SK-N-SH (cell line): ENCODE measurements at regions not wholly inside any gene's neighbourhood (a gene's known extent, or its start where the extent isn't known, plus 50 kb on each side); places are given as distances from the start of the nearest gene placed in this dataset.

ENCODE experiments used
- CTCF ChIA-PET: fragments of 300-600, 350-600 bp; formaldehyde crosslinking; extraction: SDS; loops from one replicate; lab custom pipeline; 2021; lab: Yijun Ruan, JAX
- POLR2A ChIA-PET: fragments of 350-600 bp; sonication (Branson Sonifier 250); formaldehyde crosslinking; extraction: SDS; loops from one replicate; lab custom pipeline; 2020; ENCODE audit warnings: antibody characterized with exemption, inconsistent platforms; lab: Yijun Ruan, JAX
- DNase-seq: peaks from one replicate; pipeline ENCODE4 v3.0.0; 2012
- H2AFZ ChIP-seq: fragments of 200-600 bp; sonication (generic); 2 replicates; pipeline ENCODE4 v1.8.1; 2016; ENCODE audit warnings: antibody characterized with exemption, mild to moderate bottlenecking, low read depth
- H3F3A ChIP-seq: fragments of 200-600 bp; sonication (generic); replicated peaks from 2 replicates; pipeline ENCODE3; 2016; ENCODE audit warnings: antibody characterized with exemption, mild to moderate bottlenecking; ENCODE audit not compliant: insufficient read depth
- H3K27ac ChIP-seq, 2 experiments: fragments of 200-500 bp in 1 of 2; fragments of 200-600 bp in 1 of 2; sonication (Bioruptor generic) in 1 of 2; sonication (generic), shearing (Covaris generic) in 1 of 2; 2 replicates each; pipeline versions ENCODE4 v1.5.1 to v1.6.1; 2014 to 2016; ENCODE audit warnings: low read depth in 2 of 2, inconsistent platforms in 1 of 2, low read length in 1 of 2, mild to moderate bottlenecking in 1 of 2, mixed read lengths in 1 of 2
- H3K27me3 ChIP-seq: fragments of 200-600 bp; sonication (generic), shearing (Covaris generic); 2 replicates; pipeline ENCODE4 v1.6.1; 2016; ENCODE audit warnings: mixed run types; ENCODE audit not compliant: insufficient read depth
- H3K36me3 ChIP-seq, 2 experiments: fragments of 200-500 bp in 1 of 2; fragments of 200-600 bp in 1 of 2; sonication (Bioruptor generic) in 1 of 2; sonication (generic) in 1 of 2; replicated peaks in 1 of 2; 2 replicates each; pipeline versions ENCODE3 to v1.5.1; 2014 to 2016; ENCODE audit warnings: low read length in 1 of 2, mild to moderate bottlenecking in 1 of 2; ENCODE audit not compliant: insufficient read depth in 2 of 2, control insufficient read depth in 1 of 2
- H3K4me1 ChIP-seq, 2 experiments: fragments of 200-500 bp in 1 of 2; fragments of 200-600 bp in 1 of 2; sonication (Bioruptor generic) in 1 of 2; sonication (generic), shearing (Covaris generic) in 1 of 2; 2 replicates each; pipeline versions ENCODE4 v1.5.1 to v1.6.1; 2014 to 2016; ENCODE audit warnings: low read depth in 1 of 2, low read length in 1 of 2, mixed run types in 1 of 2; ENCODE audit not compliant: insufficient read depth in 2 of 2, control insufficient read depth in 1 of 2
- H3K4me2 ChIP-seq: fragments of 200-600 bp; sonication (generic), shearing (Covaris generic); 2 replicates; pipeline ENCODE4 v1.6.1; 2017; ENCODE audit warnings: mixed run types
- H3K4me3 ChIP-seq, 2 experiments: fragments of 200-500 bp in 1 of 2; fragments of 200-600 bp in 1 of 2; sonication (Bioruptor generic) in 1 of 2; sonication (generic), shearing (Covaris generic) in 1 of 2; 2 replicates each; pipeline versions ENCODE4 v1.5.1 to v1.8.1; 2014 to 2016; ENCODE audit warnings: low read depth in 2 of 2, inconsistent platforms in 1 of 2, low read length in 1 of 2, mild to moderate bottlenecking in 1 of 2, mixed read lengths in 1 of 2, moderate library complexity in 1 of 2
- H3K79me2 ChIP-seq: fragments of 200-600 bp; sonication (generic); 2 replicates; pipeline ENCODE4 v1.8.1; 2017; ENCODE audit warnings: mild to moderate bottlenecking; ENCODE audit not compliant: insufficient read depth
- H3K9ac ChIP-seq: fragments of 200-600 bp; sonication (generic); 2 replicates; pipeline ENCODE4 v1.6.1; 2017; ENCODE audit warnings: mixed run types
- H3K9me2 ChIP-seq: fragments of 200-600 bp; sonication (generic); 2 replicates; pipeline ENCODE4 v1.6.1; 2017; ENCODE audit warnings: mixed run types
- H3K9me3 ChIP-seq: fragments of 200-600 bp; sonication (generic); 2 replicates; pipeline ENCODE4 v1.6.1; 2017; ENCODE audit warnings: mixed run types, mild to moderate bottlenecking, moderate library complexity
- H4K20me1 ChIP-seq: fragments of 200-600 bp; sonication (generic); 2 replicates; pipeline ENCODE4 v1.6.1; 2017; ENCODE audit warnings: mild to moderate bottlenecking, mixed run types; ENCODE audit not compliant: insufficient read depth
- EZH2phosphoT487 ChIP-seq: fragments of 200-600 bp; sonication (generic); IDR thresholded peaks from 2 replicates; pipeline ENCODE4 v1.6.1; 2017; ENCODE audit warnings: low read depth, mixed run types, mild to moderate bottlenecking, antibody characterized with exemption, moderate library complexity, borderline replicate concordance
- FOSL2 ChIP-seq: IDR thresholded peaks from 2 replicates; pipeline ENCODE4 v1.4.0; 2012; ENCODE audit warnings: low read depth, mild to moderate bottlenecking, moderate library complexity, borderline replicate concordance
- FOXM1 ChIP-seq: IDR thresholded peaks from 2 replicates; pipeline ENCODE4 v1.4.0; 2012; ENCODE audit warnings: low read depth, mild to moderate bottlenecking
- GABPA ChIP-seq: IDR thresholded peaks from 2 replicates; pipeline ENCODE4 v1.4.0; 2012; ENCODE audit warnings: low read depth, mild to moderate bottlenecking
- MAX ChIP-seq: IDR thresholded peaks from 2 replicates; pipeline ENCODE4 v1.4.0; 2012; ENCODE audit warnings: low read depth
- MEF2A ChIP-seq: IDR thresholded peaks from 2 replicates; pipeline ENCODE4 v1.4.0; 2012; ENCODE audit warnings: low read depth, borderline replicate concordance
- NFIC ChIP-seq: IDR thresholded peaks from 2 replicates; pipeline ENCODE4 v1.4.0; 2012; ENCODE audit warnings: borderline replicate concordance
- NRF1 ChIP-seq: IDR thresholded peaks from 2 replicates; pipeline ENCODE4 v1.6.1; 2012; ENCODE audit warnings: low read depth, mild to moderate bottlenecking, low read length
- POLR2AphosphoS5 ChIP-seq: IDR thresholded peaks from 2 replicates; pipeline ENCODE4 v1.6.1; 2012; ENCODE audit warnings: low read depth, low read length
- RAD21 ChIP-seq: IDR thresholded peaks from 2 replicates; pipeline ENCODE4 v1.6.1; 2012; ENCODE audit warnings: mild to moderate bottlenecking, low read length
- RCOR1 ChIP-seq: fragments of 150-350 bp; IDR thresholded peaks from 2 replicates; pipeline ENCODE4 v1.6.1; 2017; ENCODE audit warnings: antibody characterized with exemption, low read length
- REST ChIP-seq: IDR thresholded peaks from 2 replicates; pipeline ENCODE4 v1.6.1; 2012; ENCODE audit warnings: mild to moderate bottlenecking, low read depth, low read length, moderate library complexity
- RXRA ChIP-seq: IDR thresholded peaks from 2 replicates; pipeline ENCODE4 v1.4.0; 2012; ENCODE audit warnings: low read depth, mild to moderate bottlenecking, borderline replicate concordance
- SIN3A ChIP-seq: IDR thresholded peaks from 2 replicates; pipeline ENCODE4 v1.6.1; 2012; ENCODE audit warnings: low read depth, mild to moderate bottlenecking, low read length, moderate library complexity, borderline replicate concordance
- SMC3 ChIP-seq: IDR thresholded peaks from 2 replicates; pipeline ENCODE4 v1.6.1; 2012; ENCODE audit warnings: low read depth, low read length, improper control_type of control experiment
- TCF12 ChIP-seq: IDR thresholded peaks from 2 replicates; pipeline ENCODE4 v1.4.0; 2012
- YY1 ChIP-seq: IDR thresholded peaks from 2 replicates; pipeline ENCODE4 v1.4.0; 2012; ENCODE audit warnings: low read depth, mild to moderate bottlenecking
- WGBS: methylation state at CpG from one replicate; pipeline ENCODE4 v1.1.6; 2017; ENCODE audit warnings: low lambda C conversion rate; 5-methylcytosine and 5-hydroxymethylcytosine counted together
- TF ChIP-seq, protein P1 (sequence below): IDR thresholded peaks from 2 replicates; pipeline ENCODE4 v1.4.0; 2012; ENCODE audit warnings: low read depth, borderline replicate concordance
- TF ChIP-seq, protein P2 (sequence below): fragments of 150-350 bp; IDR thresholded peaks from 2 replicates; pipeline ENCODE4 v1.6.1; 2016; ENCODE audit warnings: mild to moderate bottlenecking, low read depth, low read length
- TF ChIP-seq, protein P3 (sequence below): IDR thresholded peaks from 2 replicates; pipeline ENCODE4; 2012

GRCh38 chr16:86970726-86971125 lies 346.5 kb downstream of the C16orf95 start:
- Histone ChIP-seq H3K27ac (no peak overlapping the region), H3K4me1 (no peaks in the 10 kb centered on the region), H3K9ac (no peak overlapping the region), H3K9me3 (no peaks in the 10 kb centered on the region), H3F3A (peaks cover 5% of the 10 kb centered on the region), H4K20me1 (no peaks in the 10 kb centered on the region), H3K4me2 (no peak overlapping the region), H3K27me3 (peaks cover 20% of the 10 kb centered on the region; the same call in 1 of the 2 replicates), H3K4me3 (no peak overlapping the region), H3K36me3 (no peaks in the 10 kb centered on the region), H2AFZ (no peak overlapping the region), H3K79me2 (no peaks in the 10 kb centered on the region), H3K9me2 (no peaks in the 10 kb centered on the region)
- CTCF ChIA-PET: no interaction called here
- TF ChIP-seq GABPA (no peak), FOXM1 (no peak), SIN3A (no peak)
- DNase-seq: no peak
- WGBS: 18% methylated on average over 4 of the region's 4 CpGs
- POLR2A ChIA-PET: no interaction called here

- H3K36me3 ChIP-seq: no peaks in the 10 kb centered on the region
- TF ChIP-seq, protein P1, sequence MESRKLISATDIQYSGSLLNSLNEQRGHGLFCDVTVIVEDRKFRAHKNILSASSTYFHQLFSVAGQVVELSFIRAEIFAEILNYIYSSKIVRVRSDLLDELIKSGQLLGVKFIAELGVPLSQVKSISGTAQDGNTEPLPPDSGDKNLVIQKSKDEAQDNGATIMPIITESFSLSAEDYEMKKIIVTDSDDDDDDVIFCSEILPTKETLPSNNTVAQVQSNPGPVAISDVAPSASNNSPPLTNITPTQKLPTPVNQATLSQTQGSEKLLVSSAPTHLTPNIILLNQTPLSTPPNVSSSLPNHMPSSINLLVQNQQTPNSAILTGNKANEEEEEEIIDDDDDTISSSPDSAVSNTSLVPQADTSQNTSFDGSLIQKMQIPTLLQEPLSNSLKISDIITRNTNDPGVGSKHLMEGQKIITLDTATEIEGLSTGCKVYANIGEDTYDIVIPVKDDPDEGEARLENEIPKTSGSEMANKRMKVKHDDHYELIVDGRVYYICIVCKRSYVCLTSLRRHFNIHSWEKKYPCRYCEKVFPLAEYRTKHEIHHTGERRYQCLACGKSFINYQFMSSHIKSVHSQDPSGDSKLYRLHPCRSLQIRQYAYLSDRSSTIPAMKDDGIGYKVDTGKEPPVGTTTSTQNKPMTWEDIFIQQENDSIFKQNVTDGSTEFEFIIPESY: no peak
- TF ChIP-seq NFIC (no peak), GABPA (no peak), RCOR1 (no peak), TCF12 (no peak), REST (no peak), NRF1 (no peak), MAX (no peak), FOXM1 (no peak), POLR2AphosphoS5 (no peak), RXRA (no peak), EZH2phosphoT487 (no peak), MEF2A (no peak), SIN3A (no peak), FOSL2 (no peak), YY1 (no peak), SMC3 (no peak), RAD21 (no peak)
- TF ChIP-seq, protein P2, sequence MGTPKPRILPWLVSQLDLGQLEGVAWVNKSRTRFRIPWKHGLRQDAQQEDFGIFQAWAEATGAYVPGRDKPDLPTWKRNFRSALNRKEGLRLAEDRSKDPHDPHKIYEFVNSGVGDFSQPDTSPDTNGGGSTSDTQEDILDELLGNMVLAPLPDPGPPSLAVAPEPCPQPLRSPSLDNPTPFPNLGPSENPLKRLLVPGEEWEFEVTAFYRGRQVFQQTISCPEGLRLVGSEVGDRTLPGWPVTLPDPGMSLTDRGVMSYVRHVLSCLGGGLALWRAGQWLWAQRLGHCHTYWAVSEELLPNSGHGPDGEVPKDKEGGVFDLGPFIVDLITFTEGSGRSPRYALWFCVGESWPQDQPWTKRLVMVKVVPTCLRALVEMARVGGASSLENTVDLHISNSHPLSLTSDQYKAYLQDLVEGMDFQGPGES: no peak
- TF ChIP-seq, protein P3, sequence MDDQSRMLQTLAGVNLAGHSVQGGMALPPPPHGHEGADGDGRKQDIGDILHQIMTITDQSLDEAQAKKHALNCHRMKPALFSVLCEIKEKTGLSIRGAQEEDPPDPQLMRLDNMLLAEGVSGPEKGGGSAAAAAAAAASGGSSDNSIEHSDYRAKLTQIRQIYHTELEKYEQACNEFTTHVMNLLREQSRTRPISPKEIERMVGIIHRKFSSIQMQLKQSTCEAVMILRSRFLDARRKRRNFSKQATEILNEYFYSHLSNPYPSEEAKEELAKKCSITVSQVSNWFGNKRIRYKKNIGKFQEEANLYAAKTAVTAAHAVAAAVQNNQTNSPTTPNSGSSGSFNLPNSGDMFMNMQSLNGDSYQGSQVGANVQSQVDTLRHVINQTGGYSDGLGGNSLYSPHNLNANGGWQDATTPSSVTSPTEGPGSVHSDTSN: no peak
- peaks cover 20% of the 10 kb centered on the region; the same call in 1 of the 2 replicates for H3K27me3 ChIP-seq
- H3K27ac ChIP-seq: no peak overlapping the region
- no peaks in the 10 kb centered on the region for H3K79me2 ChIP-seq
- H3K9me3 ChIP-seq: no peaks in the 10 kb centered on the region
- H3K4me1 ChIP-seq: no peaks in the 10 kb centered on the region
- no peak overlapping the region for H3K4me3 ChIP-seq
- CTCF ChIA-PET: no interaction called here
- WGBS: 25% methylated on average over 7 of the region's 8 CpGs
- H3K9me2 ChIP-seq: no peaks in the 10 kb centered on the region
- peaks cover 7% of the 10 kb centered on the region for H3F3A ChIP-seq
- POLR2A ChIA-PET: no interaction called here
- no peak for DNase-seq
- no peak overlapping the region for H3K9ac ChIP-seq
- no peak overlapping the region for H3K4me2 ChIP-seq
- no peaks in the 10 kb centered on the region for H4K20me1 ChIP-seq
- H2AFZ ChIP-seq: no peak overlapping the region
These were observed 345.9 kb downstream of the C16orf95 start for GRCh38 chr16:86971251-86971650.
